ENCODE measurements at regions not wholly inside any gene's neighbourhood (a gene's known extent, or its start where the extent isn't known, plus 50 kb on each side); places are given as distances from the start of the nearest gene placed in this dataset.

DNA sequence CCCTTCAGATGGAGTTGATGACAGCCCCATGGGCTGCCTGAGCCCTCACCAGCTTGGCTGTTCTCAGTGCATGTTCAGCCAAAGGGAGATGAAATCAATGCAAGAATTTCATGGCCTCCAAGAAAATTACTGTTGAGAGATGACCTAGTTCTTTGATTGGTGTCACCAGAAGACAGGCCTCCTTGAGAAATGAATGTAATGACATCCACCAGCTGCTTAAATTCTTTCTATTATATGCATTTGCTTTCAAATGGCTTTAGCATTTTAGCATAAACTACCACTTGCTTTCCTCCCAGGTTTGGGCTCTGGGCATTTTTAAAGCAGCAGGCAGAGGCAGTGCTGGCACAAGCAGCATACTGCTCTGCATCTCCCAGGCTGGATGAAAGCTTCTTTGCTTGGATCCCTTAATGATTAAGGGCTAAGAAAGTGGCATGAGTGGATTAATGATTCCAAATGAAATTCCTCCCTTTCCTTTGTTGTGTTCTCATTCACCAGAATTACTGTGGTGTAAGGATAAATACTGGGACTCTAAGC, 278.4 kb downstream of the ZNF326 start:
- TF ChIP-seq CTCF (IDR thresholded peaks at IDR 0.05) (no peak), POLR2A (IDR thresholded peaks at IDR 0.05) (no peak), EP300 (IDR thresholded peaks at IDR 0.05) (no peak), POLR2AphosphoS5 (IDR thresholded peaks at IDR 0.05) (no peak)
